ENCODE measurements at regions not wholly inside any gene's neighbourhood (a gene's known extent, or its start where the extent isn't known, plus 50 kb on each side); places are given as distances from the start of the nearest gene placed in this dataset.

DNA sequence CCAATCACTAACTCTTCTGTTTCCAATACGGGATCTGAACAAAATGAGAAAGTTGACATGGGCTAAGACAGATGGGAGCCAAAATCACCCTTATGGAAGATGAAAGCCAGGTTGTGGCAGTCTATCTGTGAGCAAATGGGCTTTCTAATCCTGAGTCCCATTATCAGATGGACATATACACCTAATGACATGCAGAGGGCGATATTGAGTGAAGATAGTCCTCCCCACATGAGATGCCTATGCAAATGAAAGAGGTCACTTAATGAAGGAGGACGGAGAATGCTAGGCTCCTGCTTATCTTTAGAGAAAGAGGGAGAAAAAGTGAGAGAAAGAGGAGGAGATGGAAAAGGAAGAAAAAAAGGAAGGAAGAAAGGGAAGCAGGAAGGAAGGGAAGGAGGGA, 547.5 kb downstream of the NLGN4X start:
- no peak for ATAC-seq
- H3K27me3 Mint-ChIP-seq (ENCODE audit: insufficient read depth, low read depth, poor library complexity) = no peaks in the 10 kb centered on the region

DNA sequence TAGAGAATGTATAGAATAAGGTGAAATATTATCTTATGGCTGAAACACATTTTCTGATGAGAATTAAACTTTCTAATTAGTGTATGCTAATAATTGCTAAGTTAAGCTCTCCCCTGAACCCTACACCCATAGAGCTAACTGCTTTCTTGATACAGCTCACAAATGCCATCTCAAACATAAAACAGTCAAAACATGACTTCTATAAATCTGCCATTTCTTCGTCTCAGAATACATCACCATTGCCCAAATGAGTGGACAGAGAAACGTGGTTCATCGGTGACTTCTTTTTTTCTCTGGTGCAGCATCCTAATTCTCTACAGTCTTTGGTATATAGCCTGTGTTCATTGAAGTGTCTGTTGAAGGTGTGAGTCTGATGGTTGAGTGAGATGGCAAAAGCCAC, 554.6 kb downstream of the NLGN4X start:
- no peak overlapping the region for H3K4me3 ChIP-seq
- H3K9me2 ChIP-seq (ENCODE audit: insufficient read depth) = no peaks in the 10 kb centered on the region
- Mint-ChIP-seq H3K27ac (no peak overlapping the region), H3K4me1 (no peaks in the 10 kb centered on the region), H3K36me3 (ENCODE audit: low read depth) (peaks cover 4% of the 10 kb centered on the region; the same call in 2 of the 3 replicates), H3K27me3 (ENCODE audit: insufficient read depth, low read depth, poor library complexity) (no peaks in the 10 kb centered on the region), H3K9me3 (peaks cover 3% of the 10 kb centered on the region; the same call in 1 of the 3 replicates), H3K4me3 (no peak overlapping the region)
- no peaks in the 10 kb centered on the region for H3K36me3 ChIP-seq (ENCODE audit: insufficient read depth)
- H4K20me1 ChIP-seq (replicated peaks; ENCODE audit: insufficient read depth) = no peaks in the 10 kb centered on the region
- H3F3A ChIP-seq (replicated peaks; ENCODE audit: low read depth) = no peaks in the 10 kb centered on the region
- H3K27ac ChIP-seq (ENCODE audit: low read depth) = no peak overlapping the region
- no peak overlapping the region for H2AFZ ChIP-seq
- no peak overlapping the region for H3K4me2 ChIP-seq
- no peak for ATAC-seq
- no peaks in the 10 kb centered on the region for H3K27me3 ChIP-seq (ENCODE audit: insufficient read depth)
- H3K79me2 ChIP-seq (replicated peaks; ENCODE audit: insufficient read depth) = no peaks in the 10 kb centered on the region
- no peaks in the 10 kb centered on the region for H3K4me1 ChIP-seq (ENCODE audit: insufficient read depth)
- DNase-seq (ENCODE audit: low spot score) = no peak
- TF ChIP-seq STAT1 (IDR thresholded peaks at IDR 0.05; ENCODE audit: unreplicated experiment) (no peak), ZNF114 (CRISPR knock-in tag; IDR thresholded peaks at IDR 0.05) (no peak), EZH2 (IDR thresholded peaks at IDR 0.05; ENCODE audit: low read depth, unreplicated experiment) (no peak), NANOG (IDR thresholded peaks at IDR 0.05; ENCODE audit: borderline replicate concordance) (no peak), EZH2phosphoT487 (IDR thresholded peaks at IDR 0.05; ENCODE audit: unreplicated experiment) (no peak), CREB1 (CRISPR knock-in tag; IDR thresholded peaks at IDR 0.05; ENCODE audit: low read depth) (no peak)
- TF ChIP-seq, protein P1, sequence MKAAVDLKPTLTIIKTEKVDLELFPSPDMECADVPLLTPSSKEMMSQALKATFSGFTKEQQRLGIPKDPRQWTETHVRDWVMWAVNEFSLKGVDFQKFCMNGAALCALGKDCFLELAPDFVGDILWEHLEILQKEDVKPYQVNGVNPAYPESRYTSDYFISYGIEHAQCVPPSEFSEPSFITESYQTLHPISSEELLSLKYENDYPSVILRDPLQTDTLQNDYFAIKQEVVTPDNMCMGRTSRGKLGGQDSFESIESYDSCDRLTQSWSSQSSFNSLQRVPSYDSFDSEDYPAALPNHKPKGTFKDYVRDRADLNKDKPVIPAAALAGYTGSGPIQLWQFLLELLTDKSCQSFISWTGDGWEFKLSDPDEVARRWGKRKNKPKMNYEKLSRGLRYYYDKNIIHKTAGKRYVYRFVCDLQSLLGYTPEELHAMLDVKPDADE (IDR thresholded peaks at IDR 0.05) = no peak
- TF ChIP-seq, protein P2, sequence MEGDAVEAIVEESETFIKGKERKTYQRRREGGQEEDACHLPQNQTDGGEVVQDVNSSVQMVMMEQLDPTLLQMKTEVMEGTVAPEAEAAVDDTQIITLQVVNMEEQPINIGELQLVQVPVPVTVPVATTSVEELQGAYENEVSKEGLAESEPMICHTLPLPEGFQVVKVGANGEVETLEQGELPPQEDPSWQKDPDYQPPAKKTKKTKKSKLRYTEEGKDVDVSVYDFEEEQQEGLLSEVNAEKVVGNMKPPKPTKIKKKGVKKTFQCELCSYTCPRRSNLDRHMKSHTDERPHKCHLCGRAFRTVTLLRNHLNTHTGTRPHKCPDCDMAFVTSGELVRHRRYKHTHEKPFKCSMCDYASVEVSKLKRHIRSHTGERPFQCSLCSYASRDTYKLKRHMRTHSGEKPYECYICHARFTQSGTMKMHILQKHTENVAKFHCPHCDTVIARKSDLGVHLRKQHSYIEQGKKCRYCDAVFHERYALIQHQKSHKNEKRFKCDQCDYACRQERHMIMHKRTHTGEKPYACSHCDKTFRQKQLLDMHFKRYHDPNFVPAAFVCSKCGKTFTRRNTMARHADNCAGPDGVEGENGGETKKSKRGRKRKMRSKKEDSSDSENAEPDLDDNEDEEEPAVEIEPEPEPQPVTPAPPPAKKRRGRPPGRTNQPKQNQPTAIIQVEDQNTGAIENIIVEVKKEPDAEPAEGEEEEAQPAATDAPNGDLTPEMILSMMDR (conservative IDR thresholded peaks at IDR 0.05; ENCODE audit: low read depth in 2 of 2) = no peak
- TF ChIP-seq, protein P3, sequence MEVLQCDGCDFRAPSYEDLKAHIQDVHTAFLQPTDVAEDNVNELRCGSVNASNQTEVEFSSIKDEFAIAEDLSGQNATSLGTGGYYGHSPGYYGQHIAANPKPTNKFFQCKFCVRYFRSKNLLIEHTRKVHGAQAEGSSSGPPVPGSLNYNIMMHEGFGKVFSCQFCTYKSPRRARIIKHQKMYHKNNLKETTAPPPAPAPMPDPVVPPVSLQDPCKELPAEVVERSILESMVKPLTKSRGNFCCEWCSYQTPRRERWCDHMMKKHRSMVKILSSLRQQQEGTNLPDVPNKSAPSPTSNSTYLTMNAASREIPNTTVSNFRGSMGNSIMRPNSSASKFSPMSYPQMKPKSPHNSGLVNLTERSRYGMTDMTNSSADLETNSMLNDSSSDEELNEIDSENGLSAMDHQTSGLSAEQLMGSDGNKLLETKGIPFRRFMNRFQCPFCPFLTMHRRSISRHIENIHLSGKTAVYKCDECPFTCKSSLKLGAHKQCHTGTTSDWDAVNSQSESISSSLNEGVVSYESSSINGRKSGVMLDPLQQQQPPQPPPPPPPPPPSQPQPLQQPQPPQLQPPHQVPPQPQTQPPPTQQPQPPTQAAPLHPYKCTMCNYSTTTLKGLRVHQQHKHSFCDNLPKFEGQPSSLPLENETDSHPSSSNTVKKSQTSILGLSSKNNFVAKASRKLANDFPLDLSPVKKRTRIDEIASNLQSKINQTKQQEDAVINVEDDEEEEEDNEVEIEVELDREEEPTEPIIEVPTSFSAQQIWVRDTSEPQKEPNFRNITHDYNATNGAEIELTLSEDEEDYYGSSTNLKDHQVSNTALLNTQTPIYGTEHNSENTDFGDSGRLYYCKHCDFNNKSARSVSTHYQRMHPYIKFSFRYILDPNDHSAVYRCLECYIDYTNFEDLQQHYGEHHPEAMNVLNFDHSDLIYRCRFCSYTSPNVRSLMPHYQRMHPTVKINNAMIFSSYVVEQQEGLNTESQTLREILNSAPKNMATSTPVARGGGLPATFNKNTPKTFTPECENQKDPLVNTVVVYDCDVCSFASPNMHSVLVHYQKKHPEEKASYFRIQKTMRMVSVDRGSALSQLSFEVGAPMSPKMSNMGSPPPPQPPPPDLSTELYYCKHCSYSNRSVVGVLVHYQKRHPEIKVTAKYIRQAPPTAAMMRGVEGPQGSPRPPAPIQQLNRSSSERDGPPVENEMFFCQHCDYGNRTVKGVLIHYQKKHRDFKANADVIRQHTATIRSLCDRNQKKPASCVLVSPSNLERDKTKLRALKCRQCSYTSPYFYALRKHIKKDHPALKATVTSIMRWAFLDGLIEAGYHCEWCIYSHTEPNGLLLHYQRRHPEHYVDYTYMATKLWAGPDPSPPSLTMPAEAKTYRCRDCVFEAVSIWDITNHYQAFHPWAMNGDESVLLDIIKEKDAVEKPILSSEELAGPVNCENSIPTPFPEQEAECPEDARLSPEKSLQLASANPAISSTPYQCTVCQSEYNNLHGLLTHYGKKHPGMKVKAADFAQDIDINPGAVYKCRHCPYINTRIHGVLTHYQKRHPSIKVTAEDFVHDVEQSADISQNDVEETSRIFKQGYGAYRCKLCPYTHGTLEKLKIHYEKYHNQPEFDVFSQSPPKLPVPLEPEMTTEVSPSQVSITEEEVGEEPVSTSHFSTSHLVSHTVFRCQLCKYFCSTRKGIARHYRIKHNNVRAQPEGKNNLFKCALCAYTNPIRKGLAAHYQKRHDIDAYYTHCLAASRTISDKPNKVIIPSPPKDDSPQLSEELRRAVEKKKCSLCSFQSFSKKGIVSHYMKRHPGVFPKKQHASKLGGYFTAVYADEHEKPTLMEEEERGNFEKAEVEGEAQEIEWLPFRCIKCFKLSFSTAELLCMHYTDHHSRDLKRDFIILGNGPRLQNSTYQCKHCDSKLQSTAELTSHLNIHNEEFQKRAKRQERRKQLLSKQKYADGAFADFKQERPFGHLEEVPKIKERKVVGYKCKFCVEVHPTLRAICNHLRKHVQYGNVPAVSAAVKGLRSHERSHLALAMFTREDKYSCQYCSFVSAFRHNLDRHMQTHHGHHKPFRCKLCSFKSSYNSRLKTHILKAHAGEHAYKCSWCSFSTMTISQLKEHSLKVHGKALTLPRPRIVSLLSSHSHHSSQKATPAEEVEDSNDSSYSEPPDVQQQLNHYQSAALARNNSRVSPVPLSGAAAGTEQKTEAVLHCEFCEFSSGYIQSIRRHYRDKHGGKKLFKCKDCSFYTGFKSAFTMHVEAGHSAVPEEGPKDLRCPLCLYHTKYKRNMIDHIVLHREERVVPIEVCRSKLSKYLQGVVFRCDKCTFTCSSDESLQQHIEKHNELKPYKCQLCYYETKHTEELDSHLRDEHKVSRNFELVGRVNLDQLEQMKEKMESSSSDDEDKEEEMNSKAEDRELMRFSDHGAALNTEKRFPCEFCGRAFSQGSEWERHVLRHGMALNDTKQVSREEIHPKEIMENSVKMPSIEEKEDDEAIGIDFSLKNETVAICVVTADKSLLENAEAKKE (CRISPR knock-in tag; IDR thresholded peaks at IDR 0.05) = no peak

More for the DNA sequence above, 547.5 kb downstream of the NLGN4X start:
- TF ChIP-seq, protein P2 (conservative IDR thresholded peaks at IDR 0.05; ENCODE audit: low read depth in 2 of 2) = peak; percentile 51 to 54
- TF ChIP-seq ZNF331 (CRISPR knock-in tag; IDR thresholded peaks at IDR 0.05; ENCODE audit: low read depth) = no peak
- Mint-ChIP-seq H3K4me3 (no peak overlapping the region), H3K4me1 (no peaks in the 10 kb centered on the region), H3K27ac (no peak overlapping the region), H3K9me3 (no peaks in the 10 kb centered on the region), H3K36me3 (ENCODE audit: low read depth) (no peaks in the 10 kb centered on the region)
- H3K4me2 ChIP-seq = no peak overlapping the region
- no peaks in the 10 kb centered on the region for H4K20me1 ChIP-seq (replicated peaks; ENCODE audit: insufficient read depth)
- peak; percentile 53 for DNase-seq (ENCODE audit: low spot score)
- no peak overlapping the region for H3K27ac ChIP-seq (ENCODE audit: low read depth)
- no peaks in the 10 kb centered on the region for H3K9me2 ChIP-seq (ENCODE audit: insufficient read depth)
- H3F3A ChIP-seq (replicated peaks; ENCODE audit: low read depth) = no peaks in the 10 kb centered on the region
- no peaks in the 10 kb centered on the region for H3K36me3 ChIP-seq (ENCODE audit: insufficient read depth)
- no peak overlapping the region for H2AFZ ChIP-seq
- no peaks in the 10 kb centered on the region for H3K4me1 ChIP-seq (ENCODE audit: insufficient read depth)
- H3K4me3 ChIP-seq = no peak overlapping the region
- no peaks in the 10 kb centered on the region for H3K79me2 ChIP-seq (replicated peaks; ENCODE audit: insufficient read depth)
- no peaks in the 10 kb centered on the region for H3K27me3 ChIP-seq (ENCODE audit: insufficient read depth)
